GM21576 (cell line): ENCODE measurements at regions not wholly inside any gene's neighbourhood (a gene's known extent, or its start where the extent isn't known, plus 50 kb on each side); places are given as distances from the start of the nearest gene placed in this dataset.
"Not testable (repeated sequence)": the region's sequence is repeated elsewhere in the genome, so short reads cannot be mapped to it uniquely, and the experiment has no call there.

Experiments used
- ATAC-seq: cut with Tn5 transposase; IDR thresholded peaks from one replicate; pipeline ENCODE4 v1.9.1; 2021; ENCODE audit warnings: mild to moderate bottlenecking, moderate library complexity; ENCODE audit not compliant: unreplicated experiment

DNA sequence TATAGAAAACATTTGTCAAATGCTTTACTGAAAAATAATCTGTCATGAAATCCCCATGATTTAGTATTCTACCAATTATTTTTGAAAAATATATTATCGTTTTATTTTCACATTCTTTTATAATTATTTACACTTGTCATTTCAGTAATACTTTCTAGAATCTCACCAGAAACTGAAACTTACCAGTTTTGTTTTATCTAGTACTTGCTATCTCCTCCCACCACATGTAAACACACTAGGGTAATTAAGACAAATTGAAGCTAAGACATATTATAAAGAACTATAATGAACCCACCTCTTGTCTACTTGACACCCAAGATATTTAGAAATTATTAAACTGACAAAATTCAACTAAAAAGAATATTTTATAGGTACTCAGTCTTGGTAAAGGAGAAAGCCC, 51.5 kb upstream of the GRM3 start:
- peak; percentile 55 for ATAC-seq

DNA sequence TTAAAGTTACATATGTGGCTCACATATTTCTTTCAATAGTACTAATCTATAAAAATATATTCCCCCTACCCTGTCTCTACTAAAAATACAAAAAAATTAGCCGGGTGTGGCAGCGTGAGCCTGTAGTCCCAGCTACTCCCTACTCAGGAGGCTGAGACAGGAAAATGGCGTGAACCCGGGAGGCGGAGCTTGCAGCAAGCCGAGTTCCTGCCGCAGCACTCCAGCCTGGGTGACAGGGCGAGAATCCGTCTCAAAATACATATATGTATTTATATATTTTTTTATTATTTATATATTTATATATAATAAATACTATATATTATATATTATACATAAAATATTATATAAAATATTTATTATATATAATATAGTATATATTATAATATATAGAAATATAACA, 69.7 kb upstream of the GRM3 start:
- ATAC-seq, result no peak

DNA sequence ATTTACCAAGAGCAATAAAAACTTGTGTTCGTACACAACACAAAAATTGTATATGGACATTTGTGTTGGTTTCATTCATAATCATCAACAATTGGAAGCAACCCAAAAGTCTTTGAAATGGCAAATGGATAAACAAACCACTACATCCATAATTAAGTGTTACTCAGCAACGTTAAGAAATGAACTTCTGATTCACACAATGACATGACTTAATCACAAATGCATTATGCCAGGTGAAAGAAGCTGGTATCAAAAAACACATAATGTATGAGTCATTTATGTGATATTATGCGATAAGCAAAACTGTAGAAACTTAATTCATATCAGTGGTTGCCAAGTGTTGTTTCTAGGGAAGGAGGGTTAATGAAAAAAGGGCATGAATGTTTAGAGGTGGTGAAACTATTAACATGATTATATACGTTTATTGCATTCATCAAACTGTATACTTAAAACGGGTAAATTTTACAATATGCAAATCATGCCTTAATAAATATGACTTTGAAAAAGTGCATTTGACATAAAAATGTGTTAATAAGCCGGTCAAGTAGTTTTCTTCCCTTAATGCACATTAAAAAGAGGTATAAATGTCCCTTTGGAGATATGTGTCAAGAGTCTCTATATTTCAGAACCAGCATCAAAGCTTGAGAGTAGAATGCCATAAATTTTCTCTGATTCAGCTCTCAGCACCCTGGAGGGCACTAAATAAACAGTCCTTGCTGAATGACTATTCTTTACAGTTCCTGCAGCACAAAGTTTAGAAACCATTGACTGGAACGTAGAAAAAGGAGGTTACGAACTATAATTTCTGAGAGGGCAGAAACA, 84.8 kb upstream of the GRM3 start:
- ATAC-seq, result no peak

DNA sequence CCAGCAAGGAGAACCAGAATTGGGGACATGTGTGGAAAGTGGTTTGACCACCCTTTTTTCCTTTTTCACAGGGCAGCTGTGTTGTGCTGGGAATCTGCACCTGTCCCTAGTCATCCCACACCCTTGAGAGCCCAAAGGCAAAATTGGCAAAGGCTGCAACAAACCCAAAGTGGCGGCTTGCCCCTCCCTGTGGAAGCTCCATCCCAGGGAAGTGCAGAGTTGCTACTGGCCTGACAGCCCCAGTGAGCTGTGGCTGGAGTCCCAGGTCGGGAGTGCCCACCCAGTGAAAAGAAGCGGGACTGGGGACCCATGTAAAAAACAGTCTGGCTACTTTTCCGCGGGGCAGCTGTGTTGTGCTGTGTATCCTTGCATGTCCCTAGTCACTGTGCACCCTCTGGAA, 109.1 kb upstream of the GRM3 start:
- ATAC-seq, result no peak

DNA sequence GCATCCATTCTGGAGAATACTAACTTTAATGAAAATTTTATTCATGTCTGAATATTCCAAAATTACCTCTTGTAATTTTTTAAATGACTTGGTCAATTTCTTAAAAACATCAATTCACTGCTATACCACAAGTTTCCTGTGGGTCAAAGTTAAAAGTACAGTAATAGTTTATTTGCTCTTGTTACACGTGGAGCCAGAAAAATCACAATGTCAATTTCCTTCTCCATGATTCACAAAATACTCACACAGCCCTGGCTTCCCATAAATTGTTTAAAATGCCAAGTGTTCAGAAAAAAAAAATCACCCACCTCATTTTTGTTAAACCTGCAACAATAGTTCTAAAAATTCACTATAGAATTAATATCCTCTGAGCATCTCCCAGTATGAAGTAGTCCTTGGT, 139.5 kb upstream of the GRM3 start:
- no peak for ATAC-seq

DNA sequence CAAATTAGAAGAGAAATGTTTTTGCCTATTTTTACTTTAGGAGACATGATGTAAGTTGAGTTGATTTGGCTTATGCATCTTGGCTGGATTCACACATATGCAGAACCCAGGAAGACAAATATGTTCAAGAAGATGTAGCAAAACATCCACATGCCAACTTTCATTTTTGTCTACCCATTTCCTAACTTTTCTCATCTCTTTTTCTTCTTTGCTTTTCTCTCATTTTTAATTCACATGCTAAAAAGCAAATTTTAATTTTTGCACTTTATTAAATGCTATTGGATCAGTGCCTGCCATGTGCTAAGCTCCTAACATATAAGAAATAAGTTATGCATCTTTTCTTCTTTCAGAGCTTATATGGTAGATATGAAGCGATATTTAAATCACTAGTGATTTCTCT, 143.7 kb upstream of the GRM3 start:
- no peak for ATAC-seq

DNA sequence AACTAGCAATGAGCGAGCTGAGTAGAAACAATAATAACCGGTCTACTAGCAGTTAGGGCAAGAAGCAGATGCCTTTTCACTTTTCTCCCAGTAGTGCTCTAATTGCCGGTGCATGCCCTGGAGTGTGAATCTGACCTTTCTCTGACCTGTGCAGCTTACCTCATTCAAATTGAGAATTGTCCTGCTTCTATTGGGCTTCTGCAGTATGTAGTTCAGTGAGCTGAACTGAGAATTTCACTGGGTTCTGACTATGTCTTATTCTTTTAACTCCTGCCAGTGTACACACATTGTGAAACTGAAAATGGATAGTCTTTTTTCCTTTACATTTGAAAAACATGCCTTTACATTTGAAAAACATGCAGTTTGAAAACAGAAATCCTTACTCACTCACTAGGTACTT, 157.9 kb upstream of the GRM3 start:
- ATAC-seq, result no peak

DNA sequence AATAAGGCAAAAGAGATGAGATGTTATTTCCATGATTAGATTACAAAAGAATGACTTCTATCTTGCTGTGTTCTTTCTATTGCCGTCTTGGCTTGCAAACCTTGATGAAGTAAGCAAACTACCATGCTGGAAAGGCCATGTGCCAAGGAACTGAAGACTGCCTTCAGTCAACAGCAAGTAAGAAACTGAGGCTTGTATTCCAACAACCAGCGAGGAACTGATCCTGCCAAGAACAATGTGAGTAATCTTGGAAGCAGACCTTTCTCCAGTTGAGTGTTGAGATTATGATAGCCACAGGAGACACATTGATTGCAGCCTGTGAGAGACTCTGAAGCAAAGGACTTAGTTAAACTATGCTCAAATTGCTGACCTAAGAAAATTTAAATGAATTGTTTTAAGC, 164.6 kb upstream of the GRM3 start:
- ATAC-seq, result no peak

DNA sequence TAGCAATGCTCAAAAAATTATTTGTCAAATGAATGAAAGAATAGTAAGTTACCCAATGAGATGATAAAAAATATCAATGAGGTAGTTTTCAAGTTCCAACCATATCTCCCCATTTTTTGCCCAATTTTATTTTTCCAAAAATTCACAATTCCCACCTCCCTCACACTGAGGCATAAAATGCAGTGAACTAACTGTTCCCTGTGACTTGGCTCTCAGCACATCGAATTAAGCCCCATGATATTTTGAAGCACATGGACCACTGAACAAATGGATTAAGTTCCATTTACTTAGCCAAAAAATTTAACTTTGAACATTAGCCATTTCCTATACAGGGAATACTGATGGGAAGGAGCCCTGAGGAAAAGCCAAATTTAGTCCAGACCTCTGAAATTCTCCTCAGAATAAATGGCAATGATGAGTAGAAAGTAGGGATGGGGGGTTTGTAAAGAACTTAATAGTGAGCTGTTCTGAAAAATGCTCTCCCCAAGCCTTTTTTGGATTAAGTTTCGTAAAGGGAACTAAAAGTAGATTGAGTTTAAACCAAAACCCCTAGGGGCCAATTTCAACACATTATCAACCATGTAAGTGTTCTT, 166.3 kb upstream of the GRM3 start:
- no peak for ATAC-seq

DNA sequence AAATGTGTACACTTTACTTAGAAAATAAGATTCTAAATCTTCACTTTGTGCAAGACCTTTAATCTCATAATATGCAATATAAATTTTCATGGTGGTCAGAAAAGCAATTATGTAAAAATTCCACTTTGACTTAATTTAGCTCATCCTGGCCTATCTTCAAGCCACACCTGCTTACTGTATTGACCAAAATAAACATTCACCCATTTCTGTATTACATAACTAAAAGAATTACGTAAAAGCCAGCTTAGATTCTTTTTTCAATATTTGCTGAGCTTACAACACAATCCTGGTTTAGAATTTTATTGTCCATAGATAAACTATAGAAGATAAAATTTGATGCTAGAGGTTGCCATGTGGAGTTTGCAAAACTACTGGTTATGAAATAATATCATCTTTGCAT, 172.9 kb upstream of the GRM3 start:
- no peak for ATAC-seq

DNA sequence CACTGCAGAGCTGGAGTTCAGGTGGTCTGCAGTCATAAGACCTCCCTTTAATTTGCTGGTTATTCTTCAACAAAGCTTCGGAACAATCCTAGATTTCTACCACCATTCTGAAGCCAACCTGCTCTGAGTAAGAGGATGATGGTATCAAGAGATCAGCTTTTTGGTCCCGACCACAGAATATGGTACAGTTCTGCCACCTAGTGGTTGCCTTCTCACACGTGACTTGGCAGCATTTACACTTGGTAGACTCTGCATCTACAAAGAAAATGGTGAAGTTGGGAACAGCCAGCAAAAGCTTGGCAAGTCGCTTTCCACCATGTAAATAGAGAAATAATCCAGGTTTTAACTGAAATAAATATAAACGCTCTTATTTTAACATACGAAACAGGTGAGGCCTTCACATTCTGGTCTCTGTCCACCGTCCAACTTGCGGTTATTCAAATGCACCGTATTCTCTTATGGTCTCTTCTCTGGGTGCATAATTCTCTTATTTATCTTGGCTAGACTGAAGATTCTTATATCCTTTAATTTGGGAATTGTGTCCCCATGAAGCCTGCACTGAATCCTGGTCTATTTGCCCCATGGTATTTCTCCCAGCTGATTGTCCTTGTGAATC, 173.9 kb upstream of the GRM3 start:
- peak; percentile 99 for ATAC-seq

DNA sequence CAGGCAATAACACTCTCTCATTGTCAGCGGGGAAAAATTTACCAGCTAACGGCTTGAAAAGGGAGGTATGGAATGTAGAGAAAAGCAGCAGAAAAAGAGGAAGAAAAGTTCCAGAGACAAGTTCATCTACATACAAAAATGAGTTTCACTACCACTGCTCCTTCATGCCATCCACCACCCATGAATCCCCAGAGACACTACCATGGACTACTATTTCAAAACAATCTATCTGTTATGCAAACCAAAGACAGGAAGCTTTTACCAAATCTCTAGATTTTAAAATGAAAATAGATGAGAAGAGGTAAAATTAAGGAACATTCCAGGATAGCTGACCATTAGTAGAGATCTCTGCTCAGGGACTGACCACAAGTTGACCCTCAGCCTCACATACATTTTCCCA, 189.0 kb upstream of the GRM3 start:
- no peak for ATAC-seq

DNA sequence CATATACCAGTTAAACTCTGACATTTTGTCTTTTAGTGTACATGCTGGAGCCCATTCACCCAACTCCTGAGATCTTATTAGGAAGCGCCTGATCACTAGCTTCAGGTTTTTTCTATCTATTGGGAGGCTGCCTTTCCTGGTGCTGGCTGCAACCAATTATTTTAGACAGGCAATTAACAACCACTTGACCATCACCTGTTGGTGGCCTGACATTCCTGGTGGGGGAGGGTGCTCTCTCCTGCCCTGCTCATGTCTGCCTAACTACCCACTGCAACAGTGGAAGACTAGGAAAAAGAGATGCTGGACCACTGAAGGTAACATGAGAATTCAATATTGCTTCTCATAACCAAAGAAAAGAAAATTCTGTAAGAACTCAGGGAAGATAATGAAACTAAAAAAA, 190.3 kb upstream of the GRM3 start:
- no peak for ATAC-seq

DNA sequence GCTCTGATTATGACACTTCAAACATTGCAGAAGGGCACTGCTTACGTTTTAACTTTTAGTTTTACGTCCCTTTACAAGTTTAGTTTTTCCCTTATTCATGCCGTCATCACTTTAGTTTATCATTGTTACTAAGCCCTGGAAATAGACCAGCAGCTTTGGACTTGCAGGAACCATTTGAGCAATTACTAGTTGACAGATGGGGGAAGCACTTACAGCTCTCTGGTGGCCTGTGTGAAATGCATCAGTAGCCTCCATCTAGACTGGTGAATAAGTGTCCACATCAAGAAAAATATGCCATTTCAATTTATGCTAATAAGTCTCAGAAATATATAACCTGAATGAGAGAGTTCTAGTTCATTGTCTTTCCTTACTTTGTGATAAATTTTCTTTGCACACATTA, 194.9 kb upstream of the GRM3 start:
- ATAC-seq, result no peak

DNA sequence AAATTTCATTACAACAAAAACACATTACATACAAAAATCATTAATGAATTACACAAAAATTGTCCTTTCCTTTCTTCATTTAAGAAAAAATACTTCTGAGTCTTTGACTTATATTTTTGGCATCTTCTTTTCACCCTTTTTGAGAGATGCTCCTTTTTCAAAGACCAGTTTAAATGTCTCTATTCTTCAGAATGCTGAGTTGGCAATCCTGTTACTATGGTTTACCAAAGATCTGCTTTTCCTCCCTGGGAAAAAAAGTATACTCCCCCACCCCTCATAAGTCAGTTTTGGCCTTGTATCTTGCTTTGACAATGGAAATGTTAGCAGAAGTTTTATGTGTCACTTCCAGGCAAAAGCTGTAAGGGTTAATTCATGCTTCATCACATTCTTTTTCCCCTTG, 198.4 kb upstream of the GRM3 start:
- no peak for ATAC-seq

DNA sequence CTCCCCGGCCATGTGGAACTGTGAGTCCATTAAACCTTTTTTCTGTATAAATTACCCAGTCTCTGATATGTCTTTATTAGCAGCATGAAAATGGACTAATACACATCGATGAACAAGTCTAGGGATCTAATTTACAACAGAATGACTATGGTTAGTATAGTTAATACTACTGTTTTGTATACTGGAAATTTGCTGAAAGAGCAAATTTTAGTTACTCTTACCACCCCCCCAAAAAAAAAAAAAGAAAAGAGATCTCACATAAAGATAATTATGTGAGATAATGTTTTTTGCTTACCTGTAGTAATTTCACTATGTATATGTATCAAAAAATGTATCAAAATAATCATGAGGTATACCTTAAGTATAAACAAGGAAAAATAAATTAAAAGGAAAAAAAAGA, 199.5 kb upstream of the GRM3 start:
- no peak for ATAC-seq

DNA sequence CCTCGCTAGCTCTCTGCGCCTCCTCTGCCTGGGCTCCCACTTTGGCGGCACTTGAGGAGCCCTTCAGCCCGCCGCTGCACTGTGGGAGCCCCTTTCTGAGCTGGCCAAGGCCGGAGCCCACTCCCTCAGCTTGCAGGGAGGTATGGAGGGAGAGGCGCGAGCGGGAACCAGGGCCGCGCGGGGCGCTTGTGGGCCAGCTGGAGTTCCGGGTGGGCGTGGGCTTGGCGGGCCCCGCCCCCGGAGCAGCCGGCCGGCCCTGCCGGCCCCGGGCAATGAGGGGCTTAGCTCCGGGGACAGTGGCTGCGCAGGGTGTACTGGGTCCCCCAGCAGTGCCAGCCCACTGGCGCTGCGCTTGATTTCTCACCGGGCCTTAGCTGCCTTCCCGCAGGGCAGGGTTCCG, 203.3 kb upstream of the GRM3 start:
- ATAC-seq, result not testable (repeated sequence)

DNA sequence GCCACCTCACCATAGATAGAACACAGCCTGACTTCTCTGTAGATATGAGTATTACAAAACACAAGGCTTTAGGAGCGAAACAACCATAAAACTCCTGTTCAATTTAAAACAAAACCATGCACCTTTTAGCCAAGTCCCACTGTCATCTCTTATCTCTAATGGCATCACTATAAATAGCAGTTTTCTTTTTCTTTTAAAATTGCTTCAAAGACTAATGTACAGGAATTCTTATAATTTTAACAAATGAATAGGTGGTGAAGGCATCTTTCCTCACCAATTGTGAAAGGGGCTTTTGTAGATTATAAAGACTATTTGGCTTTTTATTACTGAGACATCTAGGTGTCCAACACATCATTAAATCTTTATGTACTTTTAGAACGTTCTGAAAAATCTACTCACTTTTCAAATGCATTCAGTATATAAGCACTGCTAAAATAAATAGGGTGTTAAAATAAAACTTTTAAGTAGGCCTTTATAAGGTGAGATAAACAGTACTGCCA, 205.7 kb upstream of the GRM3 start:
- ATAC-seq, result no peak

DNA sequence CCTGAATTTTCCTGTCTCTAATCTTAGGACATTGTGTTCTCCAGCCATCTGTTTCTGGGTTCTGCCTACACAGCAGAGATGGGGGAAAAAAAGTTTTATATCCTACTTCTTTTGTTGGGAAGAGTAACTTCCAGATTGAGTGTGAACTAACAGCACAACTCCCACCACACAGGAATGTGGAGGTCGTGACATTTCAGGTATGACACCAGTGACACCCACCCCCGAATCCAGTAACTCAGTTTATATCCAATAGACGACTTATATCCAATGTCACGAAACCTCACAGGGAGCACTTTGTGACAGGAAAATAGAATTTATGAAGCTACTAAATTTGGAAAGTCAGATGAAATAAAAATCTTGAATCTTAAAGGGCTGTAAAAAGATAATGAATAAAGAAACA, 211.9 kb upstream of the GRM3 start:
- no peak for ATAC-seq

DNA sequence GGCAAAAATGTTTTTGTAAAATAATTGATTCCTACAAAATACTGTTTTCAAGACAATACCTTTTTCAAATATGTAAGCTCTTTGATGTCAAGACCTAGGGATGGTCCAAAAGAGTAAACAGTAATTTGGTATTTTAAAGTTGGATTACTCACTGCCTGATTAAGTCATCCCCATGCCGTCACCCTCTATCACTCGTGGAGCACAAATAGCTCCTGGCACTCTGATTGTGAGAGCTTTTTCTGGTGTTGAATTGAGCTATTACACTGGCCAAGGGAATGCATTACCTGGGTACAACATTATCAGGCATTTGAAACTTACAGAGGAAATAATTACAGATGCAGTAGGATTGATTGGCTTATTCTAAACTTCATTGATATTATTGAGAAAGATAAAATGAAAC, 231.9 kb upstream of the GRM3 start:
- no peak for ATAC-seq

DNA sequence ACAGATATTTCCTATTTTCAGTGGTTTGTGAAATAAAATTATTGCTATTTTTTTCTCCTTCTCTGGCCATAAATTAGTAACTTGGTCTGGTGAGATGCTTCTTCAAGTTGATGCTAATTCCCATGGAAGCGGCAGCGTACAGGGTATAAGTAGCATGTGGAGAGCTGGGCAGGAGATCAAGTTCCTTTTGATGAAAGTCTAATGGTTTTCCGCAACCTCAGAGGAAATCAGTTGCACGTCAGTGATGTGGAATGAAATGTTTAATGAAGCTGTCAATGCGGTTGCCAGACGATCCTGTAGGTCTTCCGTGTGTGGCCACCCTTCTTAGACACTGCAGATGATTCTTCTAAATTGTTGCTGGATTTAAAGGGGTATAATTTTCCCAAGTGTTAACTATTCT, 236.4 kb upstream of the GRM3 start:
- no peak for ATAC-seq

DNA sequence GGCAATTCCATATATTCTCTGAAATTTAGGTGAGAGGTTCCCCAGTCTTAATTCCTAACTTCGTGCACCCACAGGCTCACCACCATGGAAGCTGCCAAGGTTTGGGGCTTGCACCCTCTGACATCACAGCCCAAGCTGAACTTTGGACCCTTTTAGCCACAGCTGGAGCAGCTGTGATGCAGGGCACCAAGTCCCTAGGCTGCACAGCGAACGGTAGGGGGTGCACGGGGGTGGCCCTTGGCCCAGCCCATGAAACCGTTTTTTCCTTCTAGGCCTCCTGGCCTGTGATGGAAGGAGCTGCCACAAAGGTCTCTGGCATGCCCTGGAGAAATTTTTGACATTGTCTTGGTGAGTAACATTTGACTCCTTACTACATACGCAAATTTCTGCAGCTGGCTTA, 251.9 kb upstream of the GRM3 start:
- no peak for ATAC-seq
